Kidney epithelial cell (primary cell): ENCODE measurements at regions not wholly inside any gene's neighbourhood (a gene's known extent, or its start where the extent isn't known, plus 50 kb on each side); places are given as distances from the start of the nearest gene placed in this dataset.
"Not testable (repeated sequence)": the region's sequence is repeated elsewhere in the genome, so short reads cannot be mapped to it uniquely, and the experiment has no call there.

Experiments
- DNase-seq: peaks from one replicate; pipeline ENCODE4 v3.0.0-alpha.2; 2010; ENCODE audit warnings: low read depth
- H3K27me3 ChIP-seq: 2 replicates; pipeline ENCODE4 v1.6.0; 2011; ENCODE audit warnings: low read length; ENCODE audit not compliant: control insufficient read depth, insufficient read depth
- H3K36me3 ChIP-seq: 2 replicates; pipeline ENCODE4 v1.5.1; 2011; ENCODE audit warnings: low read length; ENCODE audit not compliant: control insufficient read depth, insufficient read depth
- H3K4me3 ChIP-seq: 2 replicates; pipeline ENCODE4 v1.5.1; 2011; ENCODE audit warnings: low read depth, mild to moderate bottlenecking, control low read depth, low read length
- TF ChIP-seq, protein P1 (sequence below): IDR thresholded peaks from 2 replicates; pipeline ENCODE4 v1.5.1; 2011; ENCODE audit warnings: mild to moderate bottlenecking, moderate library complexity, low read length, control low read depth, inconsistent platforms; ENCODE audit not compliant: insufficient read depth, poor library complexity, severe bottlenecking

DNA sequence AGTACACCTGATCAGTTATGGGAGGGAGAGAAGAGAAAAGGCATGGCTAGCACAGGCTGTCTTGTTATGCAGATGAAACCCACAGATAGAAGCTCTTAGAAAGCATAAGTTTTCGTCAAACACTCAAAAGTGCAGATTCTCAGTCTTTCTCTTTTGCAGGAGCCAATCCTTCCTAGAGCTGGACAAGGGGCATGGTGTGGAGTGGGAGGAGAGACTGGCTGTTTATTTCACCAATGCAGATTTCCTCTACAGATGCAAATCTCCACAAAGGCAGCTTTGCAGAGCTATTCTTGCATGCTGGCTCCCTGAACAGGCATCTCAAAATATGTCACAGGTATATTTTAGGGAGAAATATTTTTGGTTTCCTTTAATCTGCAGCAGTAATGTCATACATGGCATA, 1400.7 kb downstream of the CDH8 start:
- TF ChIP-seq, protein P1, sequence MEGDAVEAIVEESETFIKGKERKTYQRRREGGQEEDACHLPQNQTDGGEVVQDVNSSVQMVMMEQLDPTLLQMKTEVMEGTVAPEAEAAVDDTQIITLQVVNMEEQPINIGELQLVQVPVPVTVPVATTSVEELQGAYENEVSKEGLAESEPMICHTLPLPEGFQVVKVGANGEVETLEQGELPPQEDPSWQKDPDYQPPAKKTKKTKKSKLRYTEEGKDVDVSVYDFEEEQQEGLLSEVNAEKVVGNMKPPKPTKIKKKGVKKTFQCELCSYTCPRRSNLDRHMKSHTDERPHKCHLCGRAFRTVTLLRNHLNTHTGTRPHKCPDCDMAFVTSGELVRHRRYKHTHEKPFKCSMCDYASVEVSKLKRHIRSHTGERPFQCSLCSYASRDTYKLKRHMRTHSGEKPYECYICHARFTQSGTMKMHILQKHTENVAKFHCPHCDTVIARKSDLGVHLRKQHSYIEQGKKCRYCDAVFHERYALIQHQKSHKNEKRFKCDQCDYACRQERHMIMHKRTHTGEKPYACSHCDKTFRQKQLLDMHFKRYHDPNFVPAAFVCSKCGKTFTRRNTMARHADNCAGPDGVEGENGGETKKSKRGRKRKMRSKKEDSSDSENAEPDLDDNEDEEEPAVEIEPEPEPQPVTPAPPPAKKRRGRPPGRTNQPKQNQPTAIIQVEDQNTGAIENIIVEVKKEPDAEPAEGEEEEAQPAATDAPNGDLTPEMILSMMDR: no peak

DNA sequence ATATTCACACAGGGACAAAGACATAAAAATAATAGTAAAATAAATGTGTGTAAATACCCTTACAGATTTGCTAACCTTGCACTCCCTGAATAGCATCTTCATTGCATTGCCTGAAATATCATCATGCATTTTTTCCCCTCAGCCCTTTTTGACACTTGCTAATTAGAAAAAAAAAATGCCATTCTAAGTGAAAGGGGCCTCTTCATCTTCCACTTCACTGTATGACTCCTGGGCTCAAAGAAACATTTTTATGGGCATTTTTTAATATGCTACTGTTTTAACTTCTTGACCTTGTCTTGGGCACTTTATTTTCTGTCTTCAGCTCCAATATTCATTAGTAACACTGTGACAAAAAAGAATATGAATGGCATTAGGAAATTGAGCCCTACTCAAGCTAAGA, 1424.4 kb downstream of the CDH8 start:
- no peak for DNase-seq
- no peak overlapping the region for H3K4me3 ChIP-seq
- TF ChIP-seq, protein P1: no peak
- no peaks in the 10 kb centered on the region for H3K36me3 ChIP-seq
- no peaks in the 10 kb centered on the region for H3K27me3 ChIP-seq

More for the DNA sequence above, 1400.7 kb downstream of the CDH8 start:
- no peaks in the 10 kb centered on the region for H3K27me3 ChIP-seq
- no peaks in the 10 kb centered on the region for H3K36me3 ChIP-seq
- H3K4me3 ChIP-seq: no peak overlapping the region
- no peak for DNase-seq

- H3K27me3 ChIP-seq: no peaks in the 10 kb centered on the region
- H3K36me3 ChIP-seq: no peaks in the 10 kb centered on the region
- TF ChIP-seq, protein P1: no peak
- H3K4me3 ChIP-seq: no peak overlapping the region
- no peak for DNase-seq
Measured at GRCh38 chr16:60608971-60609370, 1427.3 kb downstream of the CDH8 start.

GRCh38 chr16:60605652-60606051, 1430.6 kb downstream of the CDH8 start:
- DNase-seq, H3K36me3 ChIP-seq, H3K4me3 ChIP-seq, H3K27me3 ChIP-seq: not testable (repeated sequence)

GRCh38 chr16:60605176-60605575, 1431.1 kb downstream of the CDH8 start:
- no peak for DNase-seq

DNA sequence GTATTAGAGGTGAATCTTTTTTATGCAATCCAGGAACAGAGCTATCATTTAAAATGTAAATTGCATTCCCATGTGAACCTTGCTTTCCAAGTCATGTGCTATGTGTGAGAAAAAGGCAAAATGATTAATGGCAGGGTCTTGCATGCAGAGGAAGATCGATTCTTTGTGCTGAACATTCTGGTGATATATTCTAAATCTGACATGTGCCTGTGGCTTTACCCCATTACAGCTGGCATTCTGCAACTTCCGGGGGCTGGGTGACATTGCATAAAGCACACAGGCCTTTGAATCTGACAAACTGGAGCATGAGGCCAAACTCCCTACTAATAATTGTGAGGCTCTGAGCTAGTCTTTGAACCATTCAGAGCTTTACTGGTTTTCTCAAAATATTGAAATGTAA, 1449.7 kb downstream of the CDH8 start:
- H3K36me3 ChIP-seq: no peaks in the 10 kb centered on the region
- TF ChIP-seq, protein P1: no peak
- no peak overlapping the region for H3K4me3 ChIP-seq
- no peak for DNase-seq
- no peaks in the 10 kb centered on the region for H3K27me3 ChIP-seq

More at GRCh38 chr16:60605176-60605575, 1431.1 kb downstream of the CDH8 start:
- Histone ChIP-seq H3K4me3 (no peak overlapping the region), H3K36me3 (no peaks in the 10 kb centered on the region), H3K27me3 (no peaks in the 10 kb centered on the region)
- TF ChIP-seq, protein P1: no peak
